Stimulated activated memory B cell treated with anti-CD40 and anti-IgM and Interleukin-4, amounts not matched to agents 10 μg/mL and 1 μg/mL and 100 μg/mL, for 72 hours (primary cell): ENCODE measurements at regions not wholly inside any gene's neighbourhood (a gene's known extent, or its start where the extent isn't known, plus 50 kb on each side); places are given as distances from the start of the nearest gene placed in this dataset.

ENCODE experiments used
- ATAC-seq: fragments of 150-1000 bp; cut with Tn5 transposase; 2 replicates; pipeline ENCODE4 v1.10.0; 2021
- H3K27ac Mint-ChIP-seq: one replicate; pipeline ENCODE4 v1.8.0; 2022; ENCODE audit warnings: mild to moderate bottlenecking, mixed read lengths
- H3K27me3 Mint-ChIP-seq: one replicate; pipeline ENCODE4 v1.8.0; 2022; ENCODE audit warnings: mixed read lengths
- H3K36me3 Mint-ChIP-seq: one replicate; pipeline ENCODE4 v1.8.0; 2022; ENCODE audit warnings: mixed read lengths
- H3K4me1 Mint-ChIP-seq: one replicate; pipeline ENCODE4 v1.8.0; 2022; ENCODE audit warnings: mixed read lengths
- H3K4me3 Mint-ChIP-seq: one replicate; pipeline ENCODE4 v1.8.0; 2022; ENCODE audit warnings: mild to moderate bottlenecking, moderate library complexity, mixed read lengths
- H3K9me3 Mint-ChIP-seq: one replicate; pipeline ENCODE4 v1.8.0; 2022; ENCODE audit warnings: mixed read lengths

- Mint-ChIP-seq H3K9me3 (no peaks in the 10 kb centered on the region), H3K27ac (no peak overlapping the region), H3K4me3 (no peak overlapping the region), H3K36me3 (no peaks in the 10 kb centered on the region), H3K4me1 (no peaks in the 10 kb centered on the region), H3K27me3 (no peaks in the 10 kb centered on the region)
- no peak for ATAC-seq
Measured at GRCh38 chr19:30170495-30171137, 201.6 kb upstream of the ZNF536 start.

GRCh38 chr19:30171138-30171635, 201.0 kb upstream of the ZNF536 start:
- no peaks in the 10 kb centered on the region for H3K36me3 Mint-ChIP-seq
- no peak for ATAC-seq
- no peaks in the 10 kb centered on the region for H3K4me1 Mint-ChIP-seq
- H3K9me3 Mint-ChIP-seq = peaks cover 2% of the 10 kb centered on the region
- no peaks in the 10 kb centered on the region for H3K27me3 Mint-ChIP-seq
- no peak overlapping the region for H3K27ac Mint-ChIP-seq
- H3K4me3 Mint-ChIP-seq = no peak overlapping the region

GRCh38 chr19:30171795-30172612, 200.2 kb upstream of the ZNF536 start:
- Mint-ChIP-seq H3K27me3 (no peaks in the 10 kb centered on the region), H3K27ac (no peak overlapping the region), H3K9me3 (peaks cover 5% of the 10 kb centered on the region), H3K4me3 (no peak overlapping the region), H3K36me3 (no peaks in the 10 kb centered on the region), H3K4me1 (no peaks in the 10 kb centered on the region)
- ATAC-seq = no peak

GRCh38 chr19:30172613-30173242, 199.5 kb upstream of the ZNF536 start:
- H3K27me3 Mint-ChIP-seq = no peaks in the 10 kb centered on the region
- no peak overlapping the region for H3K4me3 Mint-ChIP-seq
- no peaks in the 10 kb centered on the region for H3K36me3 Mint-ChIP-seq
- no peak for ATAC-seq
- no peaks in the 10 kb centered on the region for H3K4me1 Mint-ChIP-seq
- no peak overlapping the region for H3K27ac Mint-ChIP-seq
- peaks cover 5% of the 10 kb centered on the region for H3K9me3 Mint-ChIP-seq

- Mint-ChIP-seq H3K9me3 (peaks cover 6% of the 10 kb centered on the region), H3K36me3 (no peaks in the 10 kb centered on the region), H3K4me1 (no peaks in the 10 kb centered on the region), H3K27me3 (no peaks in the 10 kb centered on the region), H3K4me3 (no peak overlapping the region), H3K27ac (no peak overlapping the region)
- ATAC-seq = no peak
Measured at GRCh38 chr19:30173593-30174356, 198.4 kb upstream of the ZNF536 start.

- Mint-ChIP-seq H3K27ac (no peak overlapping the region), H3K4me3 (no peak overlapping the region), H3K36me3 (no peaks in the 10 kb centered on the region), H3K4me1 (no peaks in the 10 kb centered on the region), H3K9me3 (peaks cover 7% of the 10 kb centered on the region), H3K27me3 (no peaks in the 10 kb centered on the region)
- ATAC-seq = no peak
Measured at GRCh38 chr19:30174357-30174645, 197.9 kb upstream of the ZNF536 start.

- no peaks in the 10 kb centered on the region for H3K4me1 Mint-ChIP-seq
- no peak overlapping the region for H3K27ac Mint-ChIP-seq
- H3K4me3 Mint-ChIP-seq = no peak overlapping the region
- H3K36me3 Mint-ChIP-seq = no peaks in the 10 kb centered on the region
- peaks cover 10% of the 10 kb centered on the region for H3K9me3 Mint-ChIP-seq
- no peaks in the 10 kb centered on the region for H3K27me3 Mint-ChIP-seq
- no peak for ATAC-seq
Measured at GRCh38 chr19:30174791-30175190, 197.4 kb upstream of the ZNF536 start.

GRCh38 chr19:30175987-30176386, 196.2 kb upstream of the ZNF536 start:
- H3K27me3 Mint-ChIP-seq = no peaks in the 10 kb centered on the region
- ATAC-seq = no peak
- no peak overlapping the region for H3K27ac Mint-ChIP-seq
- H3K36me3 Mint-ChIP-seq = no peaks in the 10 kb centered on the region
- peaks cover 10% of the 10 kb centered on the region for H3K9me3 Mint-ChIP-seq
- no peak overlapping the region for H3K4me3 Mint-ChIP-seq
- no peaks in the 10 kb centered on the region for H3K4me1 Mint-ChIP-seq

GRCh38 chr19:30178721-30179402, 193.3 kb upstream of the ZNF536 start:
- Mint-ChIP-seq H3K9me3 (peaks cover 17% of the 10 kb centered on the region), H3K27me3 (no peaks in the 10 kb centered on the region), H3K4me1 (no peaks in the 10 kb centered on the region), H3K27ac (no peak overlapping the region), H3K4me3 (no peak overlapping the region), H3K36me3 (peaks cover under 1% of the 10 kb centered on the region)
- ATAC-seq = no peak

GRCh38 chr19:30180691-30181090, 191.5 kb upstream of the ZNF536 start:
- peaks cover 5% of the 10 kb centered on the region for H3K36me3 Mint-ChIP-seq

GRCh38 chr19:30183807-30184490, 188.2 kb upstream of the ZNF536 start:
- Mint-ChIP-seq H3K4me3 (no peak overlapping the region), H3K27ac (no peak overlapping the region), H3K9me3 (peaks cover 21% of the 10 kb centered on the region), H3K27me3 (no peaks in the 10 kb centered on the region), H3K4me1 (no peaks in the 10 kb centered on the region), H3K36me3 (peaks cover 5% of the 10 kb centered on the region)
- ATAC-seq = no peak

More at GRCh38 chr19:30180691-30181090, 191.5 kb upstream of the ZNF536 start:
- peaks cover 22% of the 10 kb centered on the region for H3K9me3 Mint-ChIP-seq
- no peaks in the 10 kb centered on the region for H3K4me1 Mint-ChIP-seq
- H3K4me3 Mint-ChIP-seq = no peak overlapping the region
- no peak for ATAC-seq
- no peak overlapping the region for H3K27ac Mint-ChIP-seq
- no peaks in the 10 kb centered on the region for H3K27me3 Mint-ChIP-seq

- no peak overlapping the region for H3K27ac Mint-ChIP-seq
- peaks cover 9% of the 10 kb centered on the region for H3K9me3 Mint-ChIP-seq
- no peaks in the 10 kb centered on the region for H3K4me1 Mint-ChIP-seq
- no peaks in the 10 kb centered on the region for H3K36me3 Mint-ChIP-seq
- H3K27me3 Mint-ChIP-seq = no peaks in the 10 kb centered on the region
- ATAC-seq = no peak
- no peak overlapping the region for H3K4me3 Mint-ChIP-seq
Measured at GRCh38 chr19:30202060-30202600, 170.1 kb upstream of the ZNF536 start.

GRCh38 chr19:30204721-30205120, 167.5 kb upstream of the ZNF536 start:
- no peak overlapping the region for H3K27ac Mint-ChIP-seq

GRCh38 chr19:30206187-30206586, 166.0 kb upstream of the ZNF536 start:
- H3K4me3 Mint-ChIP-seq = no peak overlapping the region
- H3K36me3 Mint-ChIP-seq = no peaks in the 10 kb centered on the region
- H3K27me3 Mint-ChIP-seq = no peaks in the 10 kb centered on the region
- H3K27ac Mint-ChIP-seq = no peak overlapping the region
- no peaks in the 10 kb centered on the region for H3K9me3 Mint-ChIP-seq
- no peaks in the 10 kb centered on the region for H3K4me1 Mint-ChIP-seq
- no peak for ATAC-seq

More at GRCh38 chr19:30204721-30205120, 167.5 kb upstream of the ZNF536 start:
- Mint-ChIP-seq H3K27me3 (no peaks in the 10 kb centered on the region), H3K36me3 (no peaks in the 10 kb centered on the region), H3K4me1 (no peaks in the 10 kb centered on the region), H3K9me3 (no peaks in the 10 kb centered on the region), H3K4me3 (no peak overlapping the region)
- no peak for ATAC-seq
